Upper lobe of left lung (tissue), 6 donors: ENCODE measurements at regions not wholly inside any gene's neighbourhood (a gene's known extent, or its start where the extent isn't known, plus 50 kb on each side); places are given as distances from the start of the nearest gene placed in this dataset.

ENCODE experiments used
- ATAC-seq, 2 donors: fragments of 200-7000 bp; cut with Tn5 transposase; one replicate each; pipeline ENCODE4 v1.9.1; 2022; ENCODE audit warnings: mild to moderate bottlenecking in 2 of 2, moderate library complexity in 2 of 2; ENCODE audit not compliant: low FRiP score in 2 of 2
- DNase-seq, 2 donors: peaks; one replicate each; pipeline ENCODE4 v3.0.0-alpha.2; 2019 to 2020
- H3K27ac ChIP-seq, 4 donors: fragments of 200-600 bp; sonication (generic); one replicate each; pipeline ENCODE4 v1.5.1; 2016 to 2019
- H3K27me3 ChIP-seq, 4 donors: fragments of 200-600 bp; sonication (generic); one replicate each; pipeline ENCODE4 v1.5.1; 2017 to 2019
- H3K36me3 ChIP-seq, 4 donors: fragments of 200-600 bp; sonication (generic); one replicate each; pipeline ENCODE4 v1.5.1; 2016 to 2019
- H3K4me1 ChIP-seq, 4 donors: fragments of 200-600 bp; sonication (generic); one replicate each; pipeline ENCODE4 v1.5.1; 2018 to 2019
- H3K4me3 ChIP-seq, 4 donors: fragments of 200-600 bp; sonication (generic); one replicate each; pipeline ENCODE4 v1.5.1; 2017 to 2019; ENCODE audit warnings: mild to moderate bottlenecking in 2 of 4, moderate library complexity in 1 of 4
- H3K9me3 ChIP-seq, 4 donors: fragments of 200-600 bp; sonication (generic); one replicate each; pipeline ENCODE4 v1.5.1; 2018 to 2019
- EP300 ChIP-seq, 4 donors: sonication (generic); formaldehyde crosslinking; IDR thresholded peaks; one replicate each; pipeline ENCODE4 v1.5.1; 2017; ENCODE audit warnings: antibody characterized with exemption in 4 of 4, control low read depth in 2 of 4
- POLR2A ChIP-seq, 4 donors: fragments of 450-650 bp; IDR thresholded peaks; one replicate each; pipeline ENCODE4 v1.5.1; 2016 to 2017; ENCODE audit warnings: antibody characterized with exemption in 4 of 4, mild to moderate bottlenecking in 2 of 4
- POLR2AphosphoS5 ChIP-seq, 2 donors: sonication (generic); formaldehyde crosslinking; IDR thresholded peaks; one replicate each; pipeline ENCODE4 v1.5.1; 2017; ENCODE audit warnings: antibody characterized with exemption in 2 of 2
- whole genome bisulfite sequencing, 2 donors: methylation state at CpG; one replicate each; pipeline ENCODE4 v1.1.5; 2017 to 2018; 5-methylcytosine and 5-hydroxymethylcytosine counted together
- TF ChIP-seq, protein P1 (sequence below), 6 experiments: fragments of 450-650 bp in 4 of 6; fragments of 200-600 bp in 2 of 6; sonication (generic) in 2 of 6; IDR thresholded peaks; one replicate each; pipeline ENCODE4 v1.5.1; 2016 to 2019; ENCODE audit warnings: antibody characterized with exemption in 6 of 6
- donor health status: DM: no; HTN: no; CAD: no; lungs with moderate emphysema.
- donor health status: DM: no; HTN: yes; CAD: no; lungs with severe emphysema.

DNA sequence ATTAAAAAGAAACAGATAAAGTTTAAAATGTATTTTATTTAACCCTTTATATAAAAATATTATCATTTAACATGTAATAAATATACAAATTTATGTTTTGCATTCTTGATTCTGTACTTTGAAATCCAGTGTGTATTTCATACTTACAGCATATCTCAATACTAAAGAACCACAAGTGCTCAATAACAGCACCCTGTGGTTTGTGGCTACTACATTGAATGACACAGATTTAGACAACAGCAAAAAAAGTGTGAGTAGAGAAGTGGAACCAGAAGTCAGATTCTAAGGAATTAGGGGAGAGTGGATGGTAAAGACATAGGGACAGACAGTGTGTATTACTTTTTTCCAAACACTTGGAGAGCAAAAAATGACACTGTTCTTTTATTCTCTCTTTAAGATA is 524.5 kb downstream of the BMP2 start:
- no peak overlapping the region for H3K27ac ChIP-seq
- no peak overlapping the region for H3K4me3 ChIP-seq
- no peaks in the 10 kb centered on the region for H3K9me3 ChIP-seq
- no peaks in the 10 kb centered on the region for H3K4me1 ChIP-seq
- DNase-seq, result no peak
- TF ChIP-seq EP300 (IDR thresholded peaks at IDR 0.05), result no peak
- TF ChIP-seq POLR2A (IDR thresholded peaks at IDR 0.05), result no peak
- TF ChIP-seq, protein P1, sequence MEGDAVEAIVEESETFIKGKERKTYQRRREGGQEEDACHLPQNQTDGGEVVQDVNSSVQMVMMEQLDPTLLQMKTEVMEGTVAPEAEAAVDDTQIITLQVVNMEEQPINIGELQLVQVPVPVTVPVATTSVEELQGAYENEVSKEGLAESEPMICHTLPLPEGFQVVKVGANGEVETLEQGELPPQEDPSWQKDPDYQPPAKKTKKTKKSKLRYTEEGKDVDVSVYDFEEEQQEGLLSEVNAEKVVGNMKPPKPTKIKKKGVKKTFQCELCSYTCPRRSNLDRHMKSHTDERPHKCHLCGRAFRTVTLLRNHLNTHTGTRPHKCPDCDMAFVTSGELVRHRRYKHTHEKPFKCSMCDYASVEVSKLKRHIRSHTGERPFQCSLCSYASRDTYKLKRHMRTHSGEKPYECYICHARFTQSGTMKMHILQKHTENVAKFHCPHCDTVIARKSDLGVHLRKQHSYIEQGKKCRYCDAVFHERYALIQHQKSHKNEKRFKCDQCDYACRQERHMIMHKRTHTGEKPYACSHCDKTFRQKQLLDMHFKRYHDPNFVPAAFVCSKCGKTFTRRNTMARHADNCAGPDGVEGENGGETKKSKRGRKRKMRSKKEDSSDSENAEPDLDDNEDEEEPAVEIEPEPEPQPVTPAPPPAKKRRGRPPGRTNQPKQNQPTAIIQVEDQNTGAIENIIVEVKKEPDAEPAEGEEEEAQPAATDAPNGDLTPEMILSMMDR (IDR thresholded peaks at IDR 0.05), result no peak
- no peak for TF ChIP-seq POLR2AphosphoS5 (IDR thresholded peaks at IDR 0.05)
- no peak for ATAC-seq
- H3K36me3 ChIP-seq, result no peaks in the 10 kb centered on the region
- no peaks in the 10 kb centered on the region for H3K27me3 ChIP-seq

DNA sequence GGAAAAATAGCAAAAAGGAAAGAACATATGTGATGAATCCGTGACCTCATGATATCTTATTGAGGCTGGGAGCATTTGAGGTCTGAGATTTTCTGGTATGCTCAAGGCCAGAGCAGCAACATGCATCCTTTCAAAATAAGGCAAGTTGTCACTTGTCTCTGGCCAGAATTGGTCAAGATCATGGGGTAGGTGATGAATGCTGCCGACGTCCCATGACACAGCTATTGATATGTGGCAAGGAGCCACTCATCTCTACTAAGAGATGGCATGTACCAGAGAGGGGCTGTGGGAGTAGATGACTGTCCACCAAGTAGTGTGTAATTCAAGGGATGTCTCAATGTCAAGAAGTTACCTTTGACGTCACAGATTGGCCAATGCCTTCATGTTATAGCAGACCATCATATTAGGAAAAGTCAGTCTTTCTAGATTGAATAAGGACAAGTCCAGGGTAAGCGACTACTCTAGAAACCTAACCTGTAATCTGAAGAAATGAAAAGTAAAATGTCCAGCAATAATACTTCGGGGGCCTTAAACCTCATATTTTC is 527.4 kb downstream of the BMP2 start:
- WGBS, 2 donors, result 88 to 92% methylated on average over 6 of the region's 6 CpGs
- DNase-seq (no peak), ATAC-seq (no peak)
- H3K9me3 ChIP-seq, result no peaks in the 10 kb centered on the region
- no peak overlapping the region for H3K4me3 ChIP-seq
- no peaks in the 10 kb centered on the region for H3K36me3 ChIP-seq
- no peaks in the 10 kb centered on the region for H3K27me3 ChIP-seq
- TF ChIP-seq EP300 (IDR thresholded peaks at IDR 0.05) (no peak), POLR2A (IDR thresholded peaks at IDR 0.05) (no peak), POLR2AphosphoS5 (IDR thresholded peaks at IDR 0.05) (no peak)
- TF ChIP-seq, protein P1 (IDR thresholded peaks at IDR 0.05), result no peak
- H3K27ac ChIP-seq, result no peak overlapping the region
- no peaks in the 10 kb centered on the region for H3K4me1 ChIP-seq

DNA sequence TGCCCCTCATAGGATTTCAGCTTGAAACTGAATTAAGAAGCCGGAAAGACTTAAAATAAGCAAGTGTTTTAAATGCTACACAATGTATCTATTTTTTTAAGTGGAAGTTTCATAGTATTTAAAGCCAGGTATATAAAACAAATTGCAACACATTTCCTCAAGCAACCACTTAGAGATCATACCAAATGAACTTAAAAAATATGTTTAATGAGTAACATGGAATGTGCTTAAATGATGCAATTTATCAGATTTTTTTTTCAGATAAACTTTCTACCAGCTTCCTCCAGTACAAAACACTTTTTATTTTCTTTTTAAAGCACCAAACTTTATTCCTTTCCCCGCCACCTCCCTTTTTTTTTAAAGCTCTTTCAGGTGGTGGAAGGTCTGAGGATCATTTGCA is 534.3 kb downstream of the BMP2 start:
- Histone ChIP-seq H3K9me3 (no peaks in the 10 kb centered on the region), H3K27ac (no peak overlapping the region), H3K4me3 (no peak overlapping the region), H3K27me3 (no peaks in the 10 kb centered on the region), H3K4me1 (no peaks in the 10 kb centered on the region), H3K36me3 (no peaks in the 10 kb centered on the region)
- ATAC-seq, result no peak
- 89 to 92% methylated on average over 2 of the region's 2 CpGs for WGBS, 2 donors
- no peak for DNase-seq
- no peak for TF ChIP-seq POLR2A (IDR thresholded peaks at IDR 0.05)
- no peak for TF ChIP-seq POLR2AphosphoS5 (IDR thresholded peaks at IDR 0.05)
- no peak for TF ChIP-seq EP300 (IDR thresholded peaks at IDR 0.05)
- TF ChIP-seq, protein P1 (IDR thresholded peaks at IDR 0.05), result no peak

DNA sequence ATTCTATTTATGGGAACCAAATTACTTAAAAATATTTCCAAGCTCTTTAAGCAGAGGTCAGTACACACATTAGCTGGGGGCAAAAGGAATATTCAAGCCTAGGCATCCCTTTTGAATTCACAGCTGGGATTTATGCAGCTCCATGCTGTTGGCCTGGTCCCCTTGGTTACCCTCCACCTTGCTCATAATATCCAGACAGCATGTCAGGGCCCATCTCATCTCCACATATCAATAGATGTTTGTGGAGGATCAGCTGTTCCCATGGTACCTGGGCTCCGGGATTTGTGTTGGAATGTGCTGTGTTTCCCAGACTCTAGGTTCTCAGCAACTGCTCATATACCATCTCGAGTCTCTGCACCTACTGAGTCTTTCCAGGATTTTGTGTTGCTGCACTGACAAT is 534.8 kb downstream of the BMP2 start:
- Histone ChIP-seq H3K36me3 (no peaks in the 10 kb centered on the region), H3K4me1 (no peaks in the 10 kb centered on the region), H3K4me3 (no peak overlapping the region), H3K27ac (no peak overlapping the region), H3K9me3 (no peaks in the 10 kb centered on the region), H3K27me3 (no peaks in the 10 kb centered on the region)
- ATAC-seq (no peak), DNase-seq (no peak)
- 78 to 82% methylated on average over 2 of the region's 2 CpGs for WGBS, 2 donors
- no peak for TF ChIP-seq POLR2A (IDR thresholded peaks at IDR 0.05)
- TF ChIP-seq, protein P1 (IDR thresholded peaks at IDR 0.05), result no peak
- TF ChIP-seq POLR2AphosphoS5 (IDR thresholded peaks at IDR 0.05), result no peak
- TF ChIP-seq EP300 (IDR thresholded peaks at IDR 0.05), result no peak

DNA sequence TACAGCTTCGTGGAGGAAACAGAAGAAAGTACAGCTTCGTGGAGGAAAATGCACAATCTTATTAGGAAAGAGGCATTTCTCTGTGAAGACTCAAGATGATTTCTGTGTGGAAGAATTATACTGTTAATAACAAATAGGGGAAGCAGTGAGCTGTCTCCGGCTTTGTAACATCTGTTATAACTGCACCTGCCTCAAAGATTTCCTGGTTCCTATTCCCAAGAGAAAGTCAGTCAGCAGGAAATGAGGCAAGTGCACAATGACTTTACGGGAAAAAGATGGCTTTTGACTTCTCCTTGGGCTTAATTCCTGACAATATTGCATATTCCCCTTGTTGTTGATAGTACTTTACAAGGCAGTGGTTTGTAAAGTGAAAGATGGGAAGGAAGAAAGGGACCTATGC is 538.5 kb downstream of the BMP2 start:
- TF ChIP-seq POLR2AphosphoS5 (IDR thresholded peaks at IDR 0.05) (no peak), POLR2A (IDR thresholded peaks at IDR 0.05) (no peak), EP300 (IDR thresholded peaks at IDR 0.05) (no peak)
- TF ChIP-seq, protein P1 (IDR thresholded peaks at IDR 0.05), result no peak
- no peak overlapping the region for H3K4me3 ChIP-seq
- no peaks in the 10 kb centered on the region for H3K36me3 ChIP-seq
- DNase-seq (no peak), ATAC-seq (no peak)
- no peaks in the 10 kb centered on the region for H3K27me3 ChIP-seq
- 47 to 58% methylated on average over 4 of the region's 4 CpGs for WGBS, 2 donors
- H3K27ac ChIP-seq, result no peak overlapping the region
- H3K9me3 ChIP-seq, result no peaks in the 10 kb centered on the region
- H3K4me1 ChIP-seq, result no peaks in the 10 kb centered on the region
